ENCODE measurements at regions not wholly inside any gene's neighbourhood (a gene's known extent, or its start where the extent isn't known, plus 50 kb on each side); places are given as distances from the start of the nearest gene placed in this dataset.

DNA sequence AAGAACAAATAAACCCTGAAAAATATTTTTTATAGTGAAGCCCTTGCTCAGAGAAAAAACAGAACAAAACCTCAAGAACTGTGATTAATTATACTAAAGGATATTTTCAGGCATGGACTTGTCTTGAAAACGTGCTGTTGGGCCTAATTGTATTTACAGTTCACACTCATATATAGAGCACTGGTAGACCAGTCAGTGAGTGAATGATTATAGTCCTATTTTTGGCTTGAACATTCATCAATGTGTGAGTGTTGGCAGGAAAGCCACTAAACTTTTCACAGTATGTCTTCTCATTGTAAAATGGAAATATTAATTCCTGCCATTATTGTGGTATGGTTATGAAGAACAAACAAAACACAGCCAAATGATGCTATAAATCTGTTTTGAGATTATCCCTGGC is 462.8 kb downstream of the KCNA4 start:
- Histone ChIP-seq H3K4me3 (ENCODE audit: low read depth, low read length) (no peak overlapping the region), H3K36me3 (no peaks in the 10 kb centered on the region), H3K27ac (no peak overlapping the region), H3K27me3 (ENCODE audit: insufficient read depth, low read depth, severe bottlenecking) (no peaks in the 10 kb centered on the region), H3K9me3 (ENCODE audit: severe bottlenecking) (no peaks in the 10 kb centered on the region)
- no peak for DNase-seq
- TF ChIP-seq CTCF (IDR thresholded peaks at IDR 0.05; ENCODE audit: low read depth, low read length) = no peak

DNA sequence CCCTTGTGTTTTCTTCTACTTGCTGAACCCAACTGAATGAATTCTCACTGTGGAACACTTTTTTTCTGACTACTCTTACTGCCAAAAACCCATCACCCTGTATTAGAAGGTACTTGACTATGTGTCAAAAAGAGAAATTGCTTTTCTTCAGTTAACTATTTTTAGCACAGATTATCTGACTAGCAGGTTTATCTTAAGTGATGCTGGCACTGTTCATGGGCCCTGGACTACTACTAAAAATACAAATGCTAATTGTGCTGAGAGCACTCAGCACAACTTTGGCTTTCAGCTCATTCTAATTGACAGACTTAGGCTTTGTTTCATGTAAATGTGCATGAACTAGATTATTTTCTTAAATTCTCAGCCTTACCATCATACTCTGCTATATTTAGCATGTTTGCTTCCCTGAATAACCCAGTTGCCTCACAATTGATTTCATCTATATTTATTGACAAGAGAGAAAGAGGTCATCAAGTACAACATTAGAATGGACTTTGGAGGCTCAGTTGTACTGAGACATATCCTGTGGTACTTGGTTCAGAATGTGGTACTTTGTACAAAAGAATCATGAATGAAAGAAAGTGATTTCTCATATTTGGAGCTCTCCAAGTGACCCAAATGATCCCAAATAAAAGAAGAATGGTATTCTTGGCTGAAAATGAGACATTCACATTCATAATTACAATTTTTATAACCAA is 478.3 kb downstream of the KCNA4 start:
- no peaks in the 10 kb centered on the region for H3K36me3 ChIP-seq
- no peaks in the 10 kb centered on the region for H3K9me3 ChIP-seq (ENCODE audit: severe bottlenecking)
- no peaks in the 10 kb centered on the region for H3K27me3 ChIP-seq (ENCODE audit: insufficient read depth, low read depth, severe bottlenecking)
- no peak overlapping the region for H3K27ac ChIP-seq
- H3K4me3 ChIP-seq (ENCODE audit: low read depth, low read length) = no peak overlapping the region
- no peak for DNase-seq
- no peak for TF ChIP-seq CTCF (IDR thresholded peaks at IDR 0.05; ENCODE audit: low read depth, low read length)

GRCh38 chr11:29534836-29535235 is 482.0 kb downstream of the KCNA4 start:
- Histone ChIP-seq H3K36me3 (no peaks in the 10 kb centered on the region), H3K27me3 (ENCODE audit: insufficient read depth, low read depth, severe bottlenecking) (no peaks in the 10 kb centered on the region), H3K27ac (no peak overlapping the region), H3K4me3 (ENCODE audit: low read depth, low read length) (no peak overlapping the region), H3K9me3 (ENCODE audit: severe bottlenecking) (no peaks in the 10 kb centered on the region)
- DNase-seq = no peak
- no peak for TF ChIP-seq CTCF (IDR thresholded peaks at IDR 0.05; ENCODE audit: low read depth, low read length)

DNA sequence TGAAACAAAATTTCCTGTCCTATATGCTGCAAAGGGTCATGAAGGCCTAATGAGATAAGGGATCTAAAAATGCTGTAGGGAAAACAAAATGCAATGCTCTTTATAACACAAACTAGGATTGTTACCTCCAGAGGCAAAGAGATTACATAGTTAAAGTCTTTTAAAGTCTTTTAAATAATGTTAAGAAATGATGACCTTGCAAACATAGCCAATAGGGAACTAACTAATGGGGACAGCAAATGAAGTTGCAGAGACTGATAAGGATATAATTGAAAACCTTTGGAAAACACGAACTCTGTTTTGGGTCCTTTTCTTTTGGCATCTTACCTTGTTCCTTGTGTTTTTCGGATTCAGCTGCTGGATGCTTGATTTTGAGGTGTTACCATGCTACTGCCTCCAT is 485.9 kb downstream of the KCNA4 start:
- no peak for DNase-seq
- Histone ChIP-seq H3K27me3 (ENCODE audit: insufficient read depth, low read depth, severe bottlenecking) (no peaks in the 10 kb centered on the region), H3K36me3 (no peaks in the 10 kb centered on the region), H3K27ac (no peak overlapping the region), H3K4me3 (ENCODE audit: low read depth, low read length) (no peak overlapping the region), H3K9me3 (ENCODE audit: severe bottlenecking) (no peaks in the 10 kb centered on the region)
- TF ChIP-seq CTCF (IDR thresholded peaks at IDR 0.05; ENCODE audit: low read depth, low read length) = no peak

GRCh38 chr11:29527391-29527936 is 489.4 kb downstream of the KCNA4 start:
- Histone ChIP-seq H3K9me3 (ENCODE audit: severe bottlenecking) (no peaks in the 10 kb centered on the region), H3K27me3 (ENCODE audit: insufficient read depth, low read depth, severe bottlenecking) (no peaks in the 10 kb centered on the region), H3K36me3 (no peaks in the 10 kb centered on the region), H3K4me3 (ENCODE audit: low read depth, low read length) (no peak overlapping the region), H3K27ac (no peak overlapping the region)
- peak; percentile 29 for DNase-seq
- TF ChIP-seq CTCF (IDR thresholded peaks at IDR 0.05; ENCODE audit: low read depth, low read length) = peak; percentile 68
